Dermis blood vessel endothelial cell (primary cell): ENCODE measurements at regions not wholly inside any gene's neighbourhood (a gene's known extent, or its start where the extent isn't known, plus 50 kb on each side); places are given as distances from the start of the nearest gene placed in this dataset.

Source experiments
- DNase-seq: peaks from one replicate; pipeline ENCODE4 v3.0.0; 2010

DNA sequence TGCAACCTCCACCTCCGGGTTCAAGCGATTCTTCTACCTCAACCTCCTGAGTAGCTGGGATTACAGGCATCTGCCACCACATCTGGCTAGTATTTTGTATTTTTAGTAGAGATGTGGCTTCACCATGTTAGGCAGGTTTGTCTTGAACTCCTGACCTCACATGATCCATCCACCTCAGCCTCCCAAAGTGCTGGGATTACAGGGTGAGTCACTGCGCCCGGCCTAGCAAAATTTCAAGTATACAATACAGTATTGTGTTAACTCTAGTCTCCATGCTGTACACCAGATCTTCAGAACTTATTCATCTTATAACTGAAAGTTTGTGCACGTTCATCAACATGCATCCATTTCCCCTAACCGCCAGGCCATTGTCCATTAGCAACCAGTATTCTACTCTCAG, 115.1 kb upstream of the MDGA2 start:
- DNase-seq: no peak

- DNase-seq: no peak
These were observed 109.7 kb upstream of the MDGA2 start for GRCh38 chr14:47785058-47785457.

- no peak for DNase-seq
These were observed 103.2 kb upstream of the MDGA2 start for GRCh38 chr14:47778631-47779030.

DNA sequence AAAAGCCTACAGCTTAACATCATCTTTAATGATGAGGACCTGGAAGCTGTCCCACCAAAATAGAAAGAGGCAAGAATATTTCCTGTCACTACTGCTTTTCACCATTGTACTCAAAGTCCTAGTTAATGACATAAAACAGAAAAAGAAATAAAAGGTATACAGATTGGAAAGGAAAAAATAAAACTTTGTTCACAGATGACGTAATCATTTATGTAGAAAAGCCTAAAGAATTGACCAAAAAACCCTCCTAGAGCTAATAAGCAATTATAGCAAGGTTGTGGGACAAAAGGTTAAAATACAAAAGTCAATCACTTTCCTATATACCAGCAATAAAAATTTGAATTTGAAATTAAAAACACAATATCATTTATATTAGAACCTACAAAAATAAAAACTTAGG, 97.2 kb upstream of the MDGA2 start:
- DNase-seq: no peak

DNA sequence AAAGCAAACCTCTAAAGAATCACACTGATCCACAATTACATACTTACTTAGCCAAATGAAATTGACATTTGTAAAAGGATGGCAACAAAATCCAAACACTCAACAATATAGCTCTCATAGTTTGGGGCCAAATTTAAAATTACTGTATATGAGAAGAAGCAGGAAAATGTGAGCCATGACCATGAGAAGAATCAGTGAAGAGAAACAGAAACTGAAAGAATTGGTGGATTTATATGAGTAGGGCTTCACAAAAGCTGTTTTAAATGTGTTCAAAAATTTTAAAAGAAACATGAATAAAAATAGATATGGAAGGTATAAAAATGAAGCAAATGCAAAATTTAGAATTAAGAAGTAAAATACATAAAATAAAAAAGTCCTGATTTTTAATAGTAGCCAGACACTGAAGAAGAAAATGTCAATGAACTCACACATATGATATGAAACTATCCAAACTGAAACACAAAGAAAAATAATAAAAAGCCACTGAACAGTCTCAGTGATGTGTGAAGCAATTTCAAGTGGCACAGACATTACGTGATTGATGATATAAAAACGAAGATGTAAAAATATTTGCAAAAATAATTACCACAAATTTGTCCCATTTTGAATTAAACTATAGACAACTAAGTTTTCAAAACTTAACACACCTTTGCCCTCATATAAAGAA, 87.9 kb upstream of the MDGA2 start:
- no peak for DNase-seq

GRCh38 chr14:47746986-47747385, 71.6 kb upstream of the MDGA2 start:
- no peak for DNase-seq

DNA sequence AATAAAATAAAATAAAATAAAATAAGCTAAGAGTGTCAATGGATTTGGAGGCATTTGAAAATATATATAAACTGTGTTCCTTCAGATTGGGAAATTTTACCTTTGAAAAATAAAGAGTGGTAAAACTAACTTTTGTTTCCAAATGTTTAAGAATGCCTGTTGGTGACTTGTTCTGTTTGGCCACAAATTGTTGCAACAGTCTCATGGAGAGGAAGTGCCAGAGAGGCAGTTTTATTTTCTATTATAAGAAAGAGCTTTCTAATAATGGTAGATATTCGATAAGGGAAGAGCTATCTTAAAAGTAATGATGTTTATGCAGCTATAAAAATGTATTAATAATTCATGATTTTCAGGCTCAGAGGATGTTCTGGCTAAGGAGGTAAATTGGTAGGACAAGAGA, 68.8 kb upstream of the MDGA2 start:
- DNase-seq: no peak

DNA sequence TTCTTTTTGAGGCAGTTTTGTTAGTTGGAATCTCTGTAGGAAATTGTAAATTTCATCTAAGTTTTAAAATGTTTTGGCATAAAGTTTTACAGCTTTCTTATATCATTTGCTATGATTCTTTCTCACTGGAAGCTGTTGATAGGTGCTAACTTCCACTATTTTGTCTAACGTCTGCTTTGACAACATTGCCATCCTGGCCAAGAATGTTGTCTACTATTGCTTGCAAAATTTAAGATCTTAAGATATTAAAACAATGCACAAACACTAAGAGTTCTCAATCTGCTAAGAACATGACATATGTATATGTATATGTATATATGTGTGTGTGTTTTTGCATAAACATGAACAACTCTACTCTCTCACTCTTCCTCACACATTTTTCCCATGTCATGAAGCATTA, 64.1 kb upstream of the MDGA2 start:
- no peak for DNase-seq

DNA sequence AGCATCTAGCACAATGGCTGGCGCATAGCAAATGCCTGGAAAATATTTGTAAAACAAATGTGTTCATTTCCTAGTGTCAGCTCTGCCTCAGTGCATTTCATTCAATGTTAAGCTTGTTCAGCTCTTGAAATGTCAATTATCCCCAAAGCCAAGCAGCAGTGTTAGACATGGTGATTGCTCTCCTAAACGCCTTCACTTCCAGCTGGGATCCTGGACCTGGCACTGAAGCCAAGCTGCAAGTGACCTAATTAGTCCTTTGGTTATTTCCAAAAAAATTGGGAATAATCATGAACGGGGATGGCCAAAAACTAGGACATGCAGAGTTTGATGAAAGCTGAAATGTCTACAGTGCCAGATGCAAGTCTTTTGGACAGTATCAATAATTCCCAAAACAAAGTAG, 54.9 kb upstream of the MDGA2 start:
- no peak for DNase-seq
